ENCODE measurements at regions not wholly inside any gene's neighbourhood (a gene's known extent, or its start where the extent isn't known, plus 50 kb on each side); places are given as distances from the start of the nearest gene placed in this dataset.

- Histone ChIP-seq H3K4me2 (ENCODE audit: insufficient read depth, low read length, poor library complexity, severe bottlenecking) (no peak overlapping the region), H2AK5ac (ENCODE audit: low read depth, low read length) (no peak overlapping the region), H3K27me3 (ENCODE audit: control insufficient read depth in 3 of 3, insufficient read depth in 3 of 3, low read depth in 1 of 3, low read length in 3 of 3) (peaks cover 0 to 63% (median 0%) of the 10 kb centered on the region in 3 experiments), H4K91ac (ENCODE audit: low read depth, low read length, poor library complexity) (no peak overlapping the region), H2BK12ac (ENCODE audit: low read length) (no peak overlapping the region), H3K18ac (ENCODE audit: low read length) (no peak overlapping the region), H3K14ac (ENCODE audit: low read length) (no peak overlapping the region), H2AFZ (ENCODE audit: low read length) (no peak overlapping the region), H3K9ac (ENCODE audit: low read depth, low read length, poor library complexity) (no peak overlapping the region), H3K4me3 (ENCODE audit: low read length in 2 of 2) (no peak overlapping the region), H3K36me3 (replicated peaks in 1 of 2; ENCODE audit: control insufficient read depth in 2 of 2, insufficient read depth in 2 of 2, low read length in 2 of 2) (no peaks in the 10 kb centered on the region), H3K27ac (replicated peaks; ENCODE audit: low read length) (no peak overlapping the region), H3K23ac (ENCODE audit: low read depth, low read length, poor library complexity) (no peak overlapping the region), H3K79me1 (ENCODE audit: low read depth, low read length) (no peaks in the 10 kb centered on the region), H2BK5ac (ENCODE audit: low read length) (peak overlapping the region; percentile 7), H3K9me3 (replicated peaks in 1 of 2; ENCODE audit: control insufficient read depth in 2 of 2, insufficient read depth in 1 of 2, low read depth in 1 of 2, low read length in 2 of 2) (peaks cover 0 to 4% of the 10 kb centered on the region in 2 donors), H4K8ac (ENCODE audit: low read depth, low read length) (no peak overlapping the region), H3K4ac (ENCODE audit: low read length) (no peak overlapping the region), H2BK120ac (ENCODE audit: low read depth, low read length) (no peak overlapping the region), H3K4me1 (ENCODE audit: control insufficient read depth in 2 of 2, insufficient read depth in 1 of 2, low read depth in 1 of 2, low read length in 2 of 2) (peaks cover 15 to 17% of the 10 kb centered on the region in 2 donors), H2BK15ac (ENCODE audit: low read length) (no peak overlapping the region)
- no peak for DNase-seq (ENCODE audit: low spot score)
- WGBS, 2 donors (ENCODE audit: extremely low coverage in 2 of 2, insufficient read length in 2 of 2, insufficient replicate concordance in 1 of 2): no CpG with 5 or more reads among the region's 7 CpGs
Measured at GRCh38 chr2:120599072-120599471, 136.6 kb upstream of the GLI2 start.

- Histone ChIP-seq H3K9me3 (replicated peaks in 1 of 2; ENCODE audit: control insufficient read depth in 2 of 2, insufficient read depth in 1 of 2, low read depth in 1 of 2, low read length in 2 of 2) (peaks cover 0 to 4% of the 10 kb centered on the region in 2 donors), H4K8ac (ENCODE audit: low read depth, low read length) (no peak overlapping the region), H3K4me3 (ENCODE audit: low read length in 2 of 2) (no peak overlapping the region), H2BK12ac (ENCODE audit: low read length) (no peak overlapping the region), H3K4me1 (ENCODE audit: control insufficient read depth in 2 of 2, insufficient read depth in 1 of 2, low read depth in 1 of 2, low read length in 2 of 2) (peaks cover 15 to 17% of the 10 kb centered on the region in 2 donors), H3K14ac (ENCODE audit: low read length) (no peak overlapping the region), H3K79me1 (ENCODE audit: low read depth, low read length) (no peaks in the 10 kb centered on the region), H2BK15ac (ENCODE audit: low read length) (no peak overlapping the region), H2AFZ (ENCODE audit: low read length) (no peak overlapping the region), H3K4me2 (ENCODE audit: insufficient read depth, low read length, poor library complexity, severe bottlenecking) (no peak overlapping the region), H3K27ac (replicated peaks; ENCODE audit: low read length) (no peak overlapping the region), H2BK5ac (ENCODE audit: low read length) (no peak overlapping the region), H3K36me3 (replicated peaks in 1 of 2; ENCODE audit: control insufficient read depth in 2 of 2, insufficient read depth in 2 of 2, low read length in 2 of 2) (no peaks in the 10 kb centered on the region), H3K27me3 (ENCODE audit: control insufficient read depth in 3 of 3, insufficient read depth in 3 of 3, low read depth in 1 of 3, low read length in 3 of 3) (peaks cover 0 to 58% (median 0%) of the 10 kb centered on the region in 3 experiments), H2BK120ac (ENCODE audit: low read depth, low read length) (no peak overlapping the region), H3K4ac (ENCODE audit: low read length) (no peak overlapping the region), H3K23ac (ENCODE audit: low read depth, low read length, poor library complexity) (peak overlapping the region; percentile 20), H2AK5ac (ENCODE audit: low read depth, low read length) (no peak overlapping the region), H4K91ac (ENCODE audit: low read depth, low read length, poor library complexity) (no peak overlapping the region), H3K18ac (ENCODE audit: low read length) (peak overlapping the region; percentile 63), H3K9ac (ENCODE audit: low read depth, low read length, poor library complexity) (no peak overlapping the region)
- no peak for DNase-seq (ENCODE audit: low spot score)
- no CpG with 5 or more reads among the region's 7 CpGs for WGBS, 2 donors (ENCODE audit: extremely low coverage in 2 of 2, insufficient read length in 2 of 2, insufficient replicate concordance in 1 of 2)
Measured at GRCh38 chr2:120599656-120600055, 136.0 kb upstream of the GLI2 start.

GRCh38 chr2:120600335-120600734 is 135.3 kb upstream of the GLI2 start:
- H3K79me1 ChIP-seq (ENCODE audit: low read depth, low read length): no peaks in the 10 kb centered on the region
- H3K27ac ChIP-seq (replicated peaks; ENCODE audit: low read length): no peak overlapping the region
- no peak overlapping the region for H3K4me3 ChIP-seq (ENCODE audit: low read length in 2 of 2)
- no peak for DNase-seq (ENCODE audit: low spot score)
- no peak overlapping the region for H3K4ac ChIP-seq (ENCODE audit: low read length)
- H2BK12ac ChIP-seq (ENCODE audit: low read length): peak overlapping the region; percentile 87
- no peak overlapping the region for H3K14ac ChIP-seq (ENCODE audit: low read length)
- H4K91ac ChIP-seq (ENCODE audit: low read depth, low read length, poor library complexity): no peak overlapping the region
- H3K23ac ChIP-seq (ENCODE audit: low read depth, low read length, poor library complexity): no peak overlapping the region
- peak overlapping the region; percentile 7 for H3K9ac ChIP-seq (ENCODE audit: low read depth, low read length, poor library complexity)
- no CpG with 5 or more reads among the region's 7 CpGs for WGBS, 2 donors (ENCODE audit: extremely low coverage in 2 of 2, insufficient read length in 2 of 2, insufficient replicate concordance in 1 of 2)
- H2AFZ ChIP-seq (ENCODE audit: low read length): no peak overlapping the region
- no peak overlapping the region for H4K8ac ChIP-seq (ENCODE audit: low read depth, low read length)
- H3K9me3 ChIP-seq (replicated peaks in 1 of 2; ENCODE audit: control insufficient read depth in 2 of 2, insufficient read depth in 1 of 2, low read depth in 1 of 2, low read length in 2 of 2): peaks cover 0 to 4% of the 10 kb centered on the region in 2 donors
- no peaks in the 10 kb centered on the region for H3K36me3 ChIP-seq (replicated peaks in 1 of 2; ENCODE audit: control insufficient read depth in 2 of 2, insufficient read depth in 2 of 2, low read length in 2 of 2)
- no peak overlapping the region for H2BK5ac ChIP-seq (ENCODE audit: low read length)
- H3K4me1 ChIP-seq (ENCODE audit: control insufficient read depth in 2 of 2, insufficient read depth in 1 of 2, low read depth in 1 of 2, low read length in 2 of 2): peaks cover 15% of the 10 kb centered on the region in 2 donors
- H3K27me3 ChIP-seq (ENCODE audit: control insufficient read depth in 3 of 3, insufficient read depth in 3 of 3, low read depth in 1 of 3, low read length in 3 of 3): peaks cover 0 to 60% (median 0%) of the 10 kb centered on the region in 3 experiments
- no peak overlapping the region for H2BK120ac ChIP-seq (ENCODE audit: low read depth, low read length)
- H2BK15ac ChIP-seq (ENCODE audit: low read length): no peak overlapping the region
- H2AK5ac ChIP-seq (ENCODE audit: low read depth, low read length): no peak overlapping the region
- H3K4me2 ChIP-seq (ENCODE audit: insufficient read depth, low read length, poor library complexity, severe bottlenecking): no peak overlapping the region
- H3K18ac ChIP-seq (ENCODE audit: low read length): no peak overlapping the region

GRCh38 chr2:120600786-120601185 is 134.9 kb upstream of the GLI2 start:
- H3K4ac ChIP-seq (ENCODE audit: low read length): no peak overlapping the region
- H3K4me2 ChIP-seq (ENCODE audit: insufficient read depth, low read length, poor library complexity, severe bottlenecking): no peak overlapping the region
- H3K36me3 ChIP-seq (replicated peaks in 1 of 2; ENCODE audit: control insufficient read depth in 2 of 2, insufficient read depth in 2 of 2, low read length in 2 of 2): no peaks in the 10 kb centered on the region
- peaks cover 13 to 15% of the 10 kb centered on the region in 2 donors for H3K4me1 ChIP-seq (ENCODE audit: control insufficient read depth in 2 of 2, insufficient read depth in 1 of 2, low read depth in 1 of 2, low read length in 2 of 2)
- H4K8ac ChIP-seq (ENCODE audit: low read depth, low read length): no peak overlapping the region
- WGBS, 2 donors (ENCODE audit: extremely low coverage in 2 of 2, insufficient read length in 2 of 2, insufficient replicate concordance in 1 of 2): no CpG with 5 or more reads among the region's 5 CpGs
- no peak overlapping the region for H2AFZ ChIP-seq (ENCODE audit: low read length)
- H2AK5ac ChIP-seq (ENCODE audit: low read depth, low read length): no peak overlapping the region
- peak overlapping the region; percentile 7 for H3K9ac ChIP-seq (ENCODE audit: low read depth, low read length, poor library complexity)
- H2BK12ac ChIP-seq (ENCODE audit: low read length): peak overlapping the region; percentile 87
- H2BK120ac ChIP-seq (ENCODE audit: low read depth, low read length): no peak overlapping the region
- no peak overlapping the region for H4K91ac ChIP-seq (ENCODE audit: low read depth, low read length, poor library complexity)
- no peak overlapping the region for H3K4me3 ChIP-seq (ENCODE audit: low read length in 2 of 2)
- H3K27me3 ChIP-seq (ENCODE audit: control insufficient read depth in 3 of 3, insufficient read depth in 3 of 3, low read depth in 1 of 3, low read length in 3 of 3): peaks cover 0 to 55% (median 0%) of the 10 kb centered on the region in 3 experiments
- peak overlapping the region; percentile 44 for H3K23ac ChIP-seq (ENCODE audit: low read depth, low read length, poor library complexity)
- no peak overlapping the region for H2BK15ac ChIP-seq (ENCODE audit: low read length)
- H3K9me3 ChIP-seq (replicated peaks in 1 of 2; ENCODE audit: control insufficient read depth in 2 of 2, insufficient read depth in 1 of 2, low read depth in 1 of 2, low read length in 2 of 2): peaks cover 0 to 4% of the 10 kb centered on the region in 2 donors
- H2BK5ac ChIP-seq (ENCODE audit: low read length): no peak overlapping the region
- DNase-seq (ENCODE audit: low spot score): no peak
- H3K14ac ChIP-seq (ENCODE audit: low read length): no peak overlapping the region
- H3K27ac ChIP-seq (replicated peaks; ENCODE audit: low read length): no peak overlapping the region
- H3K18ac ChIP-seq (ENCODE audit: low read length): peak overlapping the region; percentile 55
- no peaks in the 10 kb centered on the region for H3K79me1 ChIP-seq (ENCODE audit: low read depth, low read length)

All from neuronal stem cell (in vitro differentiated cells).